Astrocyte of the hippocampus (primary cell): ENCODE measurements at regions not wholly inside any gene's neighbourhood (a gene's known extent, or its start where the extent isn't known, plus 50 kb on each side); places are given as distances from the start of the nearest gene placed in this dataset.

Source experiments
- DNase-seq: peaks from one replicate; pipeline ENCODE4 v3.0.0; 2011; ENCODE audit warnings: low read depth, low spot score

GRCh38 chr1:79469139-79469538, 462.6 kb upstream of the ADGRL4 start:
- DNase-seq = no peak

- no peak for DNase-seq
Observed at GRCh38 chr1:79460773-79461436, 454.4 kb upstream of the ADGRL4 start.

- no peak for DNase-seq
Observed at GRCh38 chr1:79457562-79458224, 451.2 kb upstream of the ADGRL4 start.

GRCh38 chr1:79448426-79448825, 441.9 kb upstream of the ADGRL4 start:
- no peak for DNase-seq

- DNase-seq = peak; percentile 2
Observed at GRCh38 chr1:79441238-79441637, 434.7 kb upstream of the ADGRL4 start.

GRCh38 chr1:79437540-79437939, 431.0 kb upstream of the ADGRL4 start:
- DNase-seq = no peak

- DNase-seq = no peak
Observed at GRCh38 chr1:79431340-79431739, 424.8 kb upstream of the ADGRL4 start.

- no peak for DNase-seq
Observed at GRCh38 chr1:79430437-79430836, 423.9 kb upstream of the ADGRL4 start.

- no peak for DNase-seq
Observed at GRCh38 chr1:79422726-79423125, 416.2 kb upstream of the ADGRL4 start.

- no peak for DNase-seq
Observed at GRCh38 chr1:79398501-79398900, 392.0 kb upstream of the ADGRL4 start.

- no peak for DNase-seq
Observed at GRCh38 chr1:79396901-79397300, 390.4 kb upstream of the ADGRL4 start.

- no peak for DNase-seq
Observed at GRCh38 chr1:79388694-79389361, 382.3 kb upstream of the ADGRL4 start.

- DNase-seq = no peak
Observed at GRCh38 chr1:79386730-79387129, 380.2 kb upstream of the ADGRL4 start.

GRCh38 chr1:79380078-79380477, 373.5 kb upstream of the ADGRL4 start:
- no peak for DNase-seq

- DNase-seq = no peak
Observed at GRCh38 chr1:79376106-79376505, 369.6 kb upstream of the ADGRL4 start.

GRCh38 chr1:79375352-79375751, 368.8 kb upstream of the ADGRL4 start:
- DNase-seq = no peak

GRCh38 chr1:79374397-79374796, 367.9 kb upstream of the ADGRL4 start:
- DNase-seq = no peak

- peak; percentile 75 for DNase-seq
Observed at GRCh38 chr1:79373481-79374125, 367.1 kb upstream of the ADGRL4 start.

- no peak for DNase-seq
Observed at GRCh38 chr1:79371802-79372201, 365.3 kb upstream of the ADGRL4 start.

GRCh38 chr1:79369091-79369490, 362.6 kb upstream of the ADGRL4 start:
- no peak for DNase-seq

- DNase-seq = peak; percentile 8
Observed at GRCh38 chr1:79364896-79365295, 358.4 kb upstream of the ADGRL4 start.

GRCh38 chr1:79363430-79363829, 356.9 kb upstream of the ADGRL4 start:
- no peak for DNase-seq
